Esophagus muscularis mucosa (tissue), 3 donors: ENCODE measurements at regions not wholly inside any gene's neighbourhood (a gene's known extent, or its start where the extent isn't known, plus 50 kb on each side); places are given as distances from the start of the nearest gene placed in this dataset.
"Not testable (repeated sequence)": the region's sequence is repeated elsewhere in the genome, so short reads cannot be mapped to it uniquely, and the experiment has no call there.

ENCODE experiments used
- POLR2AphosphoS5 ChIP-seq, 2 donors: sonication (generic); formaldehyde crosslinking; IDR thresholded peaks; one replicate each; pipeline ENCODE4 v1.6.1; 2017; ENCODE audit warnings: antibody characterized with exemption in 2 of 2
- TF ChIP-seq, protein P1 (sequence below), 3 experiments: fragments of 200-600 bp in 2 of 3; fragments of 450-650 bp in 1 of 3; sonication (generic) in 2 of 3; IDR thresholded peaks; one replicate each; pipeline ENCODE4 v1.5.1; 2017 to 2019; ENCODE audit warnings: antibody characterized with exemption in 3 of 3, mild to moderate bottlenecking in 2 of 3, moderate library complexity in 1 of 3

DNA sequence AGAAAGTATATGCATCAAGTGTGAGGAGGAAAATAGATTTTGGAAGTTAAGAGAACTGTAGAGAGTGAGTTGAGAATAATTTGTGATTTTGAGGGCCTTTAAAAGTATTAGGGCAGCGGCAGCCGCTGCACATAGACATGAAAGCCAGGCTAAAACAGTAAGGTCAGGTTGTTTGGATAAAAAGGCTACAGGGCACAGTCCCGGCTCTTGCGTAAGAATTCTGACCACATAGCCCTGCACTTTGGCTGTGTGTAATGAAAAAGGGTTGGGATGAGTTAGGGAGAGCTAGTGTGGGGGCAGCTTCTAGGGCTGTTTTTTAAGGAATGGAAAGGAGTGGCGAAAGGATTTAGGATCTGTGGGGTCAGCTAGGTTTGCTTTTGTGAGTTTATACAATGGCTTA is 130.8 kb downstream of the CCDC71L start:
- TF ChIP-seq, protein P1, sequence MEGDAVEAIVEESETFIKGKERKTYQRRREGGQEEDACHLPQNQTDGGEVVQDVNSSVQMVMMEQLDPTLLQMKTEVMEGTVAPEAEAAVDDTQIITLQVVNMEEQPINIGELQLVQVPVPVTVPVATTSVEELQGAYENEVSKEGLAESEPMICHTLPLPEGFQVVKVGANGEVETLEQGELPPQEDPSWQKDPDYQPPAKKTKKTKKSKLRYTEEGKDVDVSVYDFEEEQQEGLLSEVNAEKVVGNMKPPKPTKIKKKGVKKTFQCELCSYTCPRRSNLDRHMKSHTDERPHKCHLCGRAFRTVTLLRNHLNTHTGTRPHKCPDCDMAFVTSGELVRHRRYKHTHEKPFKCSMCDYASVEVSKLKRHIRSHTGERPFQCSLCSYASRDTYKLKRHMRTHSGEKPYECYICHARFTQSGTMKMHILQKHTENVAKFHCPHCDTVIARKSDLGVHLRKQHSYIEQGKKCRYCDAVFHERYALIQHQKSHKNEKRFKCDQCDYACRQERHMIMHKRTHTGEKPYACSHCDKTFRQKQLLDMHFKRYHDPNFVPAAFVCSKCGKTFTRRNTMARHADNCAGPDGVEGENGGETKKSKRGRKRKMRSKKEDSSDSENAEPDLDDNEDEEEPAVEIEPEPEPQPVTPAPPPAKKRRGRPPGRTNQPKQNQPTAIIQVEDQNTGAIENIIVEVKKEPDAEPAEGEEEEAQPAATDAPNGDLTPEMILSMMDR (IDR thresholded peaks at IDR 0.05) = not testable (repeated sequence)
- TF ChIP-seq POLR2AphosphoS5 (IDR thresholded peaks at IDR 0.05) = not testable (repeated sequence)
